ENCODE measurements at regions not wholly inside any gene's neighbourhood (a gene's known extent, or its start where the extent isn't known, plus 50 kb on each side); places are given as distances from the start of the nearest gene placed in this dataset.

- no peak for DNase-seq (ENCODE audit: low spot score)
- no peak for TF ChIP-seq CTCF (IDR thresholded peaks at IDR 0.05; ENCODE audit: borderline replicate concordance, control extremely low read depth, extremely low read depth, insufficient read depth, missing control alignments)
- in situ Hi-C loops (cut with MboI; ENCODE audit: low sequenced_read_pairs, unreplicated experiment) = no loop called here
Observed at GRCh38 chrX:28303486-28303885, 283.8 kb upstream of the IL1RAPL1 start.

GRCh38 chrX:28278726-28279125, 297.5 kb upstream of the DCAF8L1 start:
- in situ Hi-C loops (cut with MboI; ENCODE audit: low sequenced_read_pairs, unreplicated experiment) = no loop called here
- no peak for DNase-seq (ENCODE audit: low spot score)
- no peak for TF ChIP-seq CTCF (IDR thresholded peaks at IDR 0.05; ENCODE audit: borderline replicate concordance, control extremely low read depth, extremely low read depth, insufficient read depth, missing control alignments)

GRCh38 chrX:28278251-28278650, 297.0 kb upstream of the DCAF8L1 start:
- in situ Hi-C loops (cut with MboI; ENCODE audit: low sequenced_read_pairs, unreplicated experiment) = no loop called here
- no peak for DNase-seq (ENCODE audit: low spot score)

GRCh38 chrX:28273736-28274135, 292.5 kb upstream of the DCAF8L1 start:
- no peak for DNase-seq (ENCODE audit: low spot score)
- in situ Hi-C loops (cut with MboI; ENCODE audit: low sequenced_read_pairs, unreplicated experiment) = no loop called here
- no peak for TF ChIP-seq CTCF (IDR thresholded peaks at IDR 0.05; ENCODE audit: borderline replicate concordance, control extremely low read depth, extremely low read depth, insufficient read depth, missing control alignments)

More at GRCh38 chrX:28278251-28278650, 297.0 kb upstream of the DCAF8L1 start:
- TF ChIP-seq CTCF (IDR thresholded peaks at IDR 0.05; ENCODE audit: borderline replicate concordance, control extremely low read depth, extremely low read depth, insufficient read depth, missing control alignments) = no peak

GRCh38 chrX:28246675-28247074, 265.4 kb upstream of the DCAF8L1 start:
- in situ Hi-C loops (cut with MboI; ENCODE audit: low sequenced_read_pairs, unreplicated experiment) = no loop called here
- DNase-seq (ENCODE audit: low spot score) = no peak
- no peak for TF ChIP-seq CTCF (IDR thresholded peaks at IDR 0.05; ENCODE audit: borderline replicate concordance, control extremely low read depth, extremely low read depth, insufficient read depth, missing control alignments)

- in situ Hi-C loops (cut with MboI; ENCODE audit: low sequenced_read_pairs, unreplicated experiment) = no loop called here
- no peak for DNase-seq (ENCODE audit: low spot score)
- TF ChIP-seq CTCF (IDR thresholded peaks at IDR 0.05; ENCODE audit: borderline replicate concordance, control extremely low read depth, extremely low read depth, insufficient read depth, missing control alignments) = no peak
Observed at GRCh38 chrX:28229217-28229616, 248.0 kb upstream of the DCAF8L1 start.

- in situ Hi-C loops (cut with MboI; ENCODE audit: low sequenced_read_pairs, unreplicated experiment) = no loop called here
- no peak for TF ChIP-seq CTCF (IDR thresholded peaks at IDR 0.05; ENCODE audit: borderline replicate concordance, control extremely low read depth, extremely low read depth, insufficient read depth, missing control alignments)
- DNase-seq (ENCODE audit: low spot score) = no peak
Observed at GRCh38 chrX:28225513-28225912, 244.3 kb upstream of the DCAF8L1 start.
